ENCODE measurements at regions not wholly inside any gene's neighbourhood (a gene's known extent, or its start where the extent isn't known, plus 50 kb on each side); places are given as distances from the start of the nearest gene placed in this dataset.

DNA sequence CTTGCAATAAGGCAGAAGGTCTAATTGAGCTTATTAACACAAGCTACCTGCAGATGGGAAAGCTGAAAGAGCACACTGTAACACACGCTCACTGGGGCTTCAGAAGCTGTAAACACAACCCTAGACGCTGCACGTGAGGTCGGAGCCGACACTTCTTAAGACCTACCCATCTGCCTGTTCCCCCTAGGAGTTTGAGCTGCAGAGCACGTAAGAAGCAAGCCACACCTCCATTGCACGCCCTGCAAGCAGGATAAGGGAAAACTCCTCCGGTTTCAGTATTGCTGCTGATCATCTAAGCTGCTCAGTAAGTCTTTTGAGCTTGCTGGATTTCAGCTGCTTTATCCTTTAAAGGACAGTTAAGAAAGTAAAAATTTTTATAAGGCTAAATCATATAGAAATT lies 244.0 kb upstream of the ZWINT start:
- TF ChIP-seq, protein P1, sequence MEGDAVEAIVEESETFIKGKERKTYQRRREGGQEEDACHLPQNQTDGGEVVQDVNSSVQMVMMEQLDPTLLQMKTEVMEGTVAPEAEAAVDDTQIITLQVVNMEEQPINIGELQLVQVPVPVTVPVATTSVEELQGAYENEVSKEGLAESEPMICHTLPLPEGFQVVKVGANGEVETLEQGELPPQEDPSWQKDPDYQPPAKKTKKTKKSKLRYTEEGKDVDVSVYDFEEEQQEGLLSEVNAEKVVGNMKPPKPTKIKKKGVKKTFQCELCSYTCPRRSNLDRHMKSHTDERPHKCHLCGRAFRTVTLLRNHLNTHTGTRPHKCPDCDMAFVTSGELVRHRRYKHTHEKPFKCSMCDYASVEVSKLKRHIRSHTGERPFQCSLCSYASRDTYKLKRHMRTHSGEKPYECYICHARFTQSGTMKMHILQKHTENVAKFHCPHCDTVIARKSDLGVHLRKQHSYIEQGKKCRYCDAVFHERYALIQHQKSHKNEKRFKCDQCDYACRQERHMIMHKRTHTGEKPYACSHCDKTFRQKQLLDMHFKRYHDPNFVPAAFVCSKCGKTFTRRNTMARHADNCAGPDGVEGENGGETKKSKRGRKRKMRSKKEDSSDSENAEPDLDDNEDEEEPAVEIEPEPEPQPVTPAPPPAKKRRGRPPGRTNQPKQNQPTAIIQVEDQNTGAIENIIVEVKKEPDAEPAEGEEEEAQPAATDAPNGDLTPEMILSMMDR (IDR thresholded peaks at IDR 0.05) = no peak
- no peak for TF ChIP-seq POLR2A (IDR thresholded peaks at IDR 0.05)

Data from tibial nerve (tissue), 3 donors.